ENCODE measurements at regions not wholly inside any gene's neighbourhood (a gene's known extent, or its start where the extent isn't known, plus 50 kb on each side); places are given as distances from the start of the nearest gene placed in this dataset.
"Not testable (repeated sequence)": the region's sequence is repeated elsewhere in the genome, so short reads cannot be mapped to it uniquely, and the experiment has no call there.

GRCh38 chr1:99481-99880 is 352.0 kb downstream of the OR4F29 start:
- not testable (repeated sequence) for DNase-seq

GRCh38 chr1:98811-99210 is 352.7 kb downstream of the OR4F29 start:
- DNase-seq = not testable (repeated sequence)

GRCh38 chr1:91279-91678 is 360.2 kb downstream of the OR4F29 start:
- DNase-seq = not testable (repeated sequence)

- DNase-seq = not testable (repeated sequence)
Observed at GRCh38 chr1:88110-88509, 363.4 kb downstream of the OR4F29 start.

GRCh38 chr1:79152-79551 is 372.3 kb downstream of the OR4F29 start:
- DNase-seq = not testable (repeated sequence)

- not testable (repeated sequence) for DNase-seq
Observed at GRCh38 chr1:65119-65518, 386.4 kb downstream of the OR4F29 start, which contains the start of gene OR4F5. Gene OR4F5 (plus strand): TSS chr1:65419.

- not testable (repeated sequence) for DNase-seq
Observed at GRCh38 chr1:56014-56531, 395.4 kb downstream of the OR4F29 start.

- DNase-seq = not testable (repeated sequence)
Observed at GRCh38 chr1:53182-53581, 398.3 kb downstream of the OR4F29 start.

- DNase-seq = not testable (repeated sequence)
Observed at GRCh38 chr1:41965-42466, 409.5 kb downstream of the OR4F29 start.

- not testable (repeated sequence) for DNase-seq
Observed at GRCh38 chr1:41197-41596, 410.3 kb downstream of the OR4F29 start.

- not testable (repeated sequence) for DNase-seq
Observed at GRCh38 chr1:29183-29582, 422.3 kb downstream of the OR4F29 start.

- not testable (repeated sequence) for DNase-seq
Observed at GRCh38 chr1:17298-17697, 434.2 kb downstream of the OR4F29 start.

- not testable (repeated sequence) for DNase-seq
Observed at GRCh38 chr1:16025-16424, 435.5 kb downstream of the OR4F29 start.

- DNase-seq = not testable (repeated sequence)
Observed at GRCh38 chr1:9941-10717, 441.3 kb downstream of the OR4F29 start.

Measured in CD4-positive, alpha-beta T cell treated with Interleukin-6 for 4 hours (primary cell).